ENCODE measurements at regions not wholly inside any gene's neighbourhood (a gene's known extent, or its start where the extent isn't known, plus 50 kb on each side); places are given as distances from the start of the nearest gene placed in this dataset.
"Not testable (repeated sequence)": the region's sequence is repeated elsewhere in the genome, so short reads cannot be mapped to it uniquely, and the experiment has no call there.

- DNase-seq = no peak
Observed at GRCh38 chr7:19623676-19624075, 85.2 kb downstream of the POLR1F start.

- DNase-seq = no peak
Observed at GRCh38 chr7:19621740-19622139, 87.1 kb downstream of the POLR1F start.

- no peak for DNase-seq
Observed at GRCh38 chr7:19620470-19620869, 88.4 kb downstream of the POLR1F start.

- no peak for DNase-seq
Observed at GRCh38 chr7:19619122-19619521, 89.7 kb downstream of the POLR1F start.

- DNase-seq = no peak
Observed at GRCh38 chr7:19617901-19618300, 90.9 kb downstream of the POLR1F start.

- DNase-seq = no peak
Observed at GRCh38 chr7:19610194-19610943, 98.5 kb downstream of the POLR1F start.

- no peak for DNase-seq
Observed at GRCh38 chr7:19589446-19589845, 119.4 kb downstream of the POLR1F start.

GRCh38 chr7:19587291-19587690 lies 121.5 kb downstream of the POLR1F start:
- no peak for DNase-seq

GRCh38 chr7:19585761-19586160 lies 123.1 kb downstream of the POLR1F start:
- DNase-seq = no peak

- no peak for DNase-seq
Observed at GRCh38 chr7:19575909-19576557, 132.8 kb downstream of the POLR1F start.

GRCh38 chr7:19574131-19574530 lies 134.7 kb downstream of the POLR1F start:
- DNase-seq = no peak

- no peak for DNase-seq
Observed at GRCh38 chr7:19572566-19572965, 136.3 kb downstream of the POLR1F start.

GRCh38 chr7:19567011-19567410 lies 141.8 kb downstream of the POLR1F start:
- no peak for DNase-seq

- no peak for DNase-seq
Observed at GRCh38 chr7:19565602-19566001, 143.2 kb downstream of the POLR1F start.

- no peak for DNase-seq
Observed at GRCh38 chr7:19561121-19561805, 147.6 kb downstream of the POLR1F start.

- no peak for DNase-seq
Observed at GRCh38 chr7:19560111-19560883, 148.5 kb downstream of the POLR1F start.

GRCh38 chr7:19558527-19558926 lies 150.3 kb downstream of the POLR1F start:
- no peak for DNase-seq

GRCh38 chr7:19557726-19558465 lies 150.9 kb downstream of the POLR1F start:
- no peak for DNase-seq

- DNase-seq = no peak
Observed at GRCh38 chr7:19554581-19554980, 154.3 kb downstream of the POLR1F start.

GRCh38 chr7:19552576-19552975 lies 156.3 kb downstream of the POLR1F start:
- DNase-seq = no peak

- not testable (repeated sequence) for DNase-seq
Observed at GRCh38 chr7:19549246-19549645, 159.6 kb downstream of the POLR1F start.

- no peak for DNase-seq
Observed at GRCh38 chr7:19537942-19538401, 170.9 kb downstream of the POLR1F start.

Measured in NCI-H2029 treated with DMSO at 0.1 percent for 48 hours (cell line).